ENCODE measurements at regions not wholly inside any gene's neighbourhood (a gene's known extent, or its start where the extent isn't known, plus 50 kb on each side); places are given as distances from the start of the nearest gene placed in this dataset.

GRCh38 chr21:27505516-27505915 lies 538.6 kb upstream of the ADAMTS5 start:
- ChIA-PET CTCF (no interaction called here), POLR2A (no interaction called here)
- in situ Hi-C loops (cut with HindIII; ENCODE audit: low pct_unique_long_range_greater_than_20kb, low sequenced_read_pairs), result no loop called here
- Histone ChIP-seq H3K36me3 (ENCODE audit: control insufficient read depth, insufficient read depth, low read length) (no peaks in the 10 kb centered on the region), H3K9me3 (ENCODE audit: control insufficient read depth, insufficient read depth, low read depth, low read length) (no peaks in the 10 kb centered on the region), H3K4me3 (ENCODE audit: low read depth in 2 of 2, low read length in 2 of 2) (no peak overlapping the region), H3K27me3 (ENCODE audit: control insufficient read depth, insufficient read depth, low read length) (no peaks in the 10 kb centered on the region), H3K4me1 (ENCODE audit: control insufficient read depth, insufficient read depth, low read length) (no peaks in the 10 kb centered on the region), H3K27ac (ENCODE audit: low read length) (no peak overlapping the region)
- no peak for DNase-seq (ENCODE audit: low read depth, low spot score)
- intact Hi-C loops (cut with micrococcal nuclease; ENCODE audit: unreplicated experiment), result no loop called here
- TF ChIP-seq SIN3A (IDR thresholded peaks at IDR 0.05; ENCODE audit: borderline replicate concordance, insufficient read depth, low read depth, low read length), result no peak
- no peak for TF ChIP-seq REST (IDR thresholded peaks at IDR 0.05; ENCODE audit: insufficient read depth in 1 of 2, low read depth in 2 of 2, low read length in 1 of 2)
- TF ChIP-seq CTCF (IDR thresholded peaks at IDR 0.05), result no peak
- no peak for TF ChIP-seq POLR2AphosphoS5 (IDR thresholded peaks at IDR 0.05; ENCODE audit: low read depth, low read length)
- no peak for TF ChIP-seq TCF7L2 (IDR thresholded peaks at IDR 0.05; ENCODE audit: low read depth, low read length)
- no TSS peak for BruUV-seq (replicated peaks)
- no peak for ATAC-seq

- no peak for DNase-seq (ENCODE audit: low read depth, low spot score)
- no peaks in the 10 kb centered on the region for H3K9me3 ChIP-seq (ENCODE audit: control insufficient read depth, insufficient read depth, low read depth, low read length)
- CTCF ChIA-PET, result no interaction called here
- H3K27me3 ChIP-seq (ENCODE audit: control insufficient read depth, insufficient read depth, low read length), result no peaks in the 10 kb centered on the region
- intact Hi-C loops (cut with micrococcal nuclease; ENCODE audit: unreplicated experiment), result no loop called here
- H3K4me3 ChIP-seq (ENCODE audit: low read depth in 2 of 2, low read length in 2 of 2), result no peak overlapping the region
- no peaks in the 10 kb centered on the region for H3K4me1 ChIP-seq (ENCODE audit: control insufficient read depth, insufficient read depth, low read length)
- no peak for ATAC-seq
- in situ Hi-C loops (cut with HindIII; ENCODE audit: low pct_unique_long_range_greater_than_20kb, low sequenced_read_pairs), result no loop called here
- no peak overlapping the region for H3K27ac ChIP-seq (ENCODE audit: low read length)
- no peaks in the 10 kb centered on the region for H3K36me3 ChIP-seq (ENCODE audit: control insufficient read depth, insufficient read depth, low read length)
- BruUV-seq (replicated peaks), result no TSS peak
- POLR2A ChIA-PET, result no interaction called here
- TF ChIP-seq POLR2AphosphoS5 (IDR thresholded peaks at IDR 0.05; ENCODE audit: low read depth, low read length) (no peak), TCF7L2 (IDR thresholded peaks at IDR 0.05; ENCODE audit: low read depth, low read length) (no peak), REST (IDR thresholded peaks at IDR 0.05; ENCODE audit: insufficient read depth in 1 of 2, low read depth in 2 of 2, low read length in 1 of 2) (no peak), CTCF (IDR thresholded peaks at IDR 0.05) (no peak), SIN3A (IDR thresholded peaks at IDR 0.05; ENCODE audit: borderline replicate concordance, insufficient read depth, low read depth, low read length) (no peak)
Observed at GRCh38 chr21:27502801-27503200, 535.9 kb upstream of the ADAMTS5 start.
